HG03135 (cell line): ENCODE measurements at regions not wholly inside any gene's neighbourhood (a gene's known extent, or its start where the extent isn't known, plus 50 kb on each side); places are given as distances from the start of the nearest gene placed in this dataset.

Experiments
- ATAC-seq: cut with Tn5 transposase; IDR thresholded peaks from one replicate; pipeline ENCODE4 v1.9.1; 2021; ENCODE audit warnings: mild to moderate bottlenecking, moderate library complexity; ENCODE audit not compliant: unreplicated experiment

- no peak for ATAC-seq
Measured at GRCh38 chr1:56395776-56396175, 183.6 kb downstream of the PLPP3 start.

- ATAC-seq = no peak
Measured at GRCh38 chr1:56394298-56394697, 185.1 kb downstream of the PLPP3 start.

GRCh38 chr1:56390934-56391731 lies 188.2 kb downstream of the PLPP3 start:
- no peak for ATAC-seq

GRCh38 chr1:56390232-56390867 lies 189.0 kb downstream of the PLPP3 start:
- no peak for ATAC-seq

- no peak for ATAC-seq
Measured at GRCh38 chr1:56389813-56390212, 189.6 kb downstream of the PLPP3 start.

- no peak for ATAC-seq
Measured at GRCh38 chr1:56387071-56387740, 192.2 kb downstream of the PLPP3 start.

GRCh38 chr1:56385314-56385713 lies 194.0 kb downstream of the PLPP3 start:
- ATAC-seq = no peak

GRCh38 chr1:56382929-56383328 lies 196.4 kb downstream of the PLPP3 start:
- ATAC-seq = no peak

GRCh38 chr1:56380531-56380930 lies 198.8 kb downstream of the PLPP3 start:
- ATAC-seq = no peak

GRCh38 chr1:56378341-56379070 lies 200.9 kb downstream of the PLPP3 start:
- ATAC-seq = no peak

- ATAC-seq = no peak
Measured at GRCh38 chr1:56377431-56377830, 201.9 kb downstream of the PLPP3 start.

GRCh38 chr1:56376188-56376984 lies 203.0 kb downstream of the PLPP3 start:
- no peak for ATAC-seq

GRCh38 chr1:56375326-56375804 lies 204.0 kb downstream of the PLPP3 start:
- no peak for ATAC-seq

GRCh38 chr1:56374026-56374974 lies 205.1 kb downstream of the PLPP3 start:
- ATAC-seq = no peak

GRCh38 chr1:56370513-56370912 lies 208.8 kb downstream of the PLPP3 start:
- ATAC-seq = no peak

- ATAC-seq = no peak
Measured at GRCh38 chr1:56363007-56363770, 216.2 kb downstream of the PLPP3 start.

GRCh38 chr1:56360021-56360420 lies 219.3 kb downstream of the PLPP3 start:
- ATAC-seq = no peak

GRCh38 chr1:56359056-56359455 lies 220.3 kb downstream of the PLPP3 start:
- no peak for ATAC-seq
